A549 (cell line): ENCODE measurements at regions not wholly inside any gene's neighbourhood (a gene's known extent, or its start where the extent isn't known, plus 50 kb on each side); places are given as distances from the start of the nearest gene placed in this dataset.

ENCODE experiments used
- CBX8 ChIP-seq: fragments of 200-600 bp; sonication (generic); IDR thresholded peaks from 2 replicates; pipeline ENCODE4 v1.6.1; 2016
- CTCF ChIP-seq: fragments of >200 bp; sonication (Bioruptor Twin); formaldehyde crosslinking; IDR thresholded peaks from 3 replicates; pipeline ENCODE4 v1.5.1; 2016
- ESRRA ChIP-seq: fragments of 150-350 bp; IDR thresholded peaks from 2 replicates; pipeline ENCODE4 v1.6.1; 2014; ENCODE audit warnings: mild to moderate bottlenecking, low read length, borderline replicate concordance
- HDAC2 ChIP-seq: fragments of 200-600 bp; sonication (generic); IDR thresholded peaks from 2 replicates; pipeline ENCODE4 v1.6.1; 2016
- MAX ChIP-seq: IDR thresholded peaks from 2 replicates; pipeline ENCODE4 v1.6.1; 2012
- USF2 ChIP-seq: fragments of 450-650 bp; IDR thresholded peaks from 2 replicates; pipeline ENCODE4 v1.6.1; 2014; ENCODE audit warnings: antibody characterized with exemption

- no peak for TF ChIP-seq HDAC2
- no peak for TF ChIP-seq ESRRA
- no peak for TF ChIP-seq CTCF
- no peak for TF ChIP-seq MAX
- TF ChIP-seq CBX8, result no peak
- TF ChIP-seq USF2, result no peak
Observed at GRCh38 chr1:235052067-235053008, 76.3 kb downstream of the TOMM20 start.
